ENCODE measurements at regions not wholly inside any gene's neighbourhood (a gene's known extent, or its start where the extent isn't known, plus 50 kb on each side); places are given as distances from the start of the nearest gene placed in this dataset.

- DNase-seq (ENCODE audit: low read depth, low spot score) (no peak), ATAC-seq (peak; percentile 46; the same call in 1 of the 2 replicates)
- Histone ChIP-seq H3K9me3 (ENCODE audit: control insufficient read depth in 1 of 2, insufficient read depth in 1 of 2, low read depth in 1 of 2, low read length in 2 of 2) (no peaks in the 10 kb centered on the region), H3K9ac (ENCODE audit: low read length) (no peak overlapping the region), H3K4me1 (ENCODE audit: control insufficient read depth in 1 of 2, insufficient read depth in 2 of 2, low read length in 2 of 2) (no peaks in the 10 kb centered on the region), H3K4me2 (ENCODE audit: low read length) (no peak overlapping the region), H2AFZ (ENCODE audit: low read depth, low read length, poor library complexity, severe bottlenecking) (no peak overlapping the region), H3K9me2 (ENCODE audit: insufficient read depth) (no peaks in the 10 kb centered on the region), H4K20me1 (ENCODE audit: insufficient read depth) (no peaks in the 10 kb centered on the region), H3K79me2 (ENCODE audit: insufficient read depth, low read length) (no peaks in the 10 kb centered on the region), H3K4me3 (replicated peaks in 1 of 2; ENCODE audit: low read depth in 1 of 2, low read length in 2 of 2) (no peak overlapping the region), H3K36me3 (ENCODE audit: control insufficient read depth in 1 of 2, insufficient read depth in 2 of 2, low read length in 2 of 2) (no peaks in the 10 kb centered on the region), H3K27ac (ENCODE audit: low read depth, low read length) (no peak overlapping the region), H3K27me3 (ENCODE audit: insufficient read depth, low read length) (no peaks in the 10 kb centered on the region)
- ChIA-PET RAD21 (ENCODE audit: low non-redundant PET in 1 of 2, low total read pairs in 2 of 2, uncharacterized antibody in 2 of 2, unreplicated experiment in 2 of 2) (no interaction called here), CTCF (no interaction called here), POLR2A (no interaction called here)
- no peak for TF ChIP-seq EZH2phosphoT487 (IDR thresholded peaks at IDR 0.05; ENCODE audit: borderline replicate concordance)
- no peak for TF ChIP-seq ZFX (IDR thresholded peaks at IDR 0.05)
- TF ChIP-seq ZBTB33 (IDR thresholded peaks at IDR 0.05; ENCODE audit: extremely low read depth, insufficient replicate concordance, low read length), result no peak
- no peak for TF ChIP-seq ATF3 (IDR thresholded peaks at IDR 0.05)
- no peak for TF ChIP-seq ELF1 (IDR thresholded peaks at IDR 0.05; ENCODE audit: borderline replicate concordance, low read depth)
- TF ChIP-seq FOSL1 (IDR thresholded peaks at IDR 0.05; ENCODE audit: low read depth), result no peak
- TF ChIP-seq SP1 (IDR thresholded peaks at IDR 0.05; ENCODE audit: low read depth), result no peak
- BruUV-seq (replicated peaks), result no TSS peak
- intact Hi-C loops (cut with micrococcal nuclease), result no loop called here
Observed at GRCh38 chr2:12303181-12304030, 413.3 kb upstream of the TRIB2 start.
